Stimulated activated CD4-positive, alpha-beta T cell treated with anti-CD3 and anti-CD28 coated beads, Interleukin-2, amount 100 ng/mL, for 48 hours (primary cell): ENCODE measurements at regions not wholly inside any gene's neighbourhood (a gene's known extent, or its start where the extent isn't known, plus 50 kb on each side); places are given as distances from the start of the nearest gene placed in this dataset.
"Not testable (repeated sequence)": the region's sequence is repeated elsewhere in the genome, so short reads cannot be mapped to it uniquely, and the experiment has no call there.

Experiments
- DNase-seq, 2 donors: peaks; one replicate each; pipeline ENCODE4 v3.0.0-alpha.2; 2020

DNA sequence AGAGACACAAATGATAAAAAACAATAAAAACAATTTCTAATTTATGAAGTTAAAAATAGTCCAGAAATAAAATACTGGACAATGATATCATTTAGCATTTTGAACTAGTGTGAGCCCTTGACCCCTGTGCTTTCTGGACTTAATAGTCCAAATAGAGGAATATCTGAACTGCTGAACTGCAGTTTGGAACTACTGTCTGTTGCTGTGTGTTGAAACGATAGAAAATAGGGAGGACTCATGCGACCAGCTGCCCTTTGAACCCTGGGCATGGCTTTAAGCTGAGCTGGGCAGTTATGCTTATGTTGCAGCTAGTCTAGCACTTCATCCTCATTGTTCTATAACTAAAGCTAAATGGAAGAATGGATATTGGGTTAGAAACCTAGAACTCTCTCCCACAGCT lies 99.5 kb downstream of the FMR1NB start:
- no peak for DNase-seq

DNA sequence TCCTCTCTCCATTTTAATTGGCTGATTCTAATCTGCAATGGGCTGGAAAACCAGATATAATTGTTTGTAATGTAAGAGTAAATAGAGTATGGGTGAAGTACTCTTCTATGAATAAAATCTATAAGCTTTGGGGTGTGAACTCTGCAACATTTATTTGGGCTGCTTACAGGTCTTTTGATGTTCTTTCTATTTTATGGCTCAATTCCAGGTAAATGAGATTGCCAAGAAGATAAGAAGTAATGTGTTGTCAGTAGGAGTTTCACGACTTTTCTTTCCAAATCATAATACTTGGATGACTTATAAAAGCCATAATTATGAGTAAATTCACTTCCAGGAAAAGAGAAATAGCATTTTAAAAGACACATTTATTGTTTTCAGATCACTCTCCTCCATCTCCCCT lies 103.5 kb downstream of the FMR1NB start:
- no peak for DNase-seq

DNA sequence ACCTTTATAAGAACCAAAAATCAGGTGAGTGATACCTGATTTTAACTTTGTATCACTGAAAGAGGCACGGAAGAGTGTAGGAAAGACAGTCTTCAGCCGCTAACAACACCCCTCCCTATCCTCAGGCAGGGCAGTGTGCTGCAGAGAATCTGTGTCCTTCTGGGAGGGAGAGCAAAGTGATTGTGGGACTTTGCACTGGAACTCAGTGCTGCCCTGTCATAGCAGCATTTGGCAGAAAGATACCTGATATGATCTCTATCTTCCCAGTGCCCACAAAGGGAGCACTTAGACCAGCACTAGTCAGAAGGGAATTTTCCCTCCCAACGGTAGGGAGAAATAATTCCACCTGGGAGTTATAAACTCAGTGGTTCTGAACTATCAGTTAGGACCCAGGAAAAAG lies 139.0 kb downstream of the FMR1NB start:
- no peak for DNase-seq

DNA sequence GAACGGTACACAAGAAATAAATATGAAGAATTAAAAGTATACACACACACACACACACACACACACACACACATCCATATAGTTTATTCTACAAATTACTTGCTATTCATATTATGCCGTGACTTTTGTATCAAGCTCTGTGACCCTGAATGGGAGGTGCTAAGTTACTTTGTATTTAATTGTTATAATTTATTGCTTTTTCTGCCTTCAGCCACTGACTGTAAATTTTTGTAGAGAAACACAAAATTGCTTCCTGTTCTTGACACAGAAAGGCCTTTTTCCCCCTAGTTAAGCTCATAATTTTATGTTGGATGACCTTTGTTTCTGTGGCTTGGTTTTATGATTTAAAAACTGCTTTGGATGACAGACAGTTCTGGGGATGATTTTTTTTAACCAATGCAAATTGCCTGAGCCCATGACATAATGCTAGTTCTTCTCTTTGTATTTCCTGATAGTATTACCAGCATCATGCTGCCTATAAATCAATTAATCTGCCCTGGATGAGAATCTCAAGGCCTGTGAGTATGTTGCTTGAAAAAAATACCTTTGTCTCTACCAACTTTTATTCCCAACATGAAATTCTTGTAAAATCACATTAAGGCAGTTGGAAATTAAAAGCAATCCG lies 140.0 kb downstream of the FMR1NB start:
- DNase-seq = no peak

DNA sequence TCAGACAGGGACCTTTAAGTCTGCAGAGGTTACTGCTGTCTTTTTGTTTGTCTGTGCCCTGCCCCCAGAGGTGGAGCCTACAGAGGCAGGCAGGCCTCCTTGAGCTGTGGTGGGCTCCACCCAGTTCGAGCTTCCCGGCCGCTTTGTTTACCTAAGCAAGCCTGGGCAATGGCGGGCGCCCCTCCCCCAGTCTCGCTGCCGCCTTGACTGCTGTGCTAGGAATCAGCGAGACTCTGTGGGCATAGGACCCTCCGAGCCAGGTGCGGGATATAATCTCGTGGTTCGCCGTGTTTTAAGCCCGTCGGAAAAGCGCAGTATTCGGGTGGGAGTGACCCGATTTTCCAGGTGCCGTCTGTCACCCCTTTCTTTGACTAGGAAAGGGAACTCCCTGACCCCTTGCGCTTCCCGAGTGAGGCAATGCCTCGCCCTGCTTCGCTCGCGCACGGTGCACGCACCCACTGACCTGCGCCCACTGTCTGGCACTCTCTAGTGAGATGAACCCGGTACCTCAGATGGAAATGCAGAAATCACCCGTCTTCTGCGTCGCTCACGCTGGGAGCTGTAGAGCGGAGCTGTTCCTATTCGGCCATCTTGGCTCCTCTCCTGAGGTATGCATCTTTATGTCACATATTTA lies 147.9 kb downstream of the FMR1NB start:
- not testable (repeated sequence) for DNase-seq

DNA sequence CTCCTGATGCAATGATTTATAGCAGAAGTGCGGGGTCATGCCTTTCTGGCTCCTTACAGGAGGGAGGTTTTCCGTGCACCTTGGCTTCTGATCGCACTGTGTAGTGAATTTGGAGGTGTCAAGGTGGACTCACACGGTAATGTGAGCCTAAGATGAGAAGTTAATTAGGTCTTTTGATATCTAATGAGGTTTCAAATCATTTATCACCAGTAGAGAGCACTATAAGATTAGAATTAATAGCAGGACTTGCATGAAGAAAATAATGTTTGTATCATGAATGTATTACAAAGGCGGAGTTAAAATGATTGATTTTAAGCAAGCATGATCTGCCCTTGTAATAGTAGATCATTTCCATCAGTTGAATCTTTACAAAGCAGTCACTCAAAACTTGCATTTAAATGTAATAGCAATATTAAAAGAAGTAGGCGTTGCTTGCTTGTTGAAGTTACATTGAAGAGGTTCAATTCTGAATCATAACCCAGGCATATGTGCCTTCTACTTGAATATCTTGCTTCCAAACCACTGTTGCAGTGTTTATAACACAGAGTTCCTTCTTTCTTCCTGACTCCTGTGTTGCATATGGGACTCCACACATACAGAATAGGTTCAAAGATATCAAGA lies 152.1 kb downstream of the FMR1NB start:
- DNase-seq = no peak

DNA sequence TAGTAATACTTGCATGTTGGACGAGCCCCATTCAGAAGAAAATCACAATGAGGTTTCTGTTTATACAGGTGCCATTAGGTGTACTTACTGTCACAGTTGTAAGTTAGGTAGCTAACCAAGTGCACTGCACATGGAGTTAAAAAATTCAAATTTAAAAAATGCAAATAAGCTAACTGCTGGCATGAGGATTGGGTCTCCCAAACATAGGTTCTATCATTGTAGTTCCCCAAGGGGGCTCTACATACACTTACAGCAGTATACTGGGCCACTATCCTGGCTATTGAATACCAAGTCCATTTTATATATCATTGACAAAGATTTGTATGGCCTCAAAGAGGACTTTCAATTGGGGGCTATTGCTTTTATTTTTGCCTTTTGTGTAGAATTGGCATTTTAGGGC lies 153.4 kb downstream of the FMR1NB start:
- no peak for DNase-seq

DNA sequence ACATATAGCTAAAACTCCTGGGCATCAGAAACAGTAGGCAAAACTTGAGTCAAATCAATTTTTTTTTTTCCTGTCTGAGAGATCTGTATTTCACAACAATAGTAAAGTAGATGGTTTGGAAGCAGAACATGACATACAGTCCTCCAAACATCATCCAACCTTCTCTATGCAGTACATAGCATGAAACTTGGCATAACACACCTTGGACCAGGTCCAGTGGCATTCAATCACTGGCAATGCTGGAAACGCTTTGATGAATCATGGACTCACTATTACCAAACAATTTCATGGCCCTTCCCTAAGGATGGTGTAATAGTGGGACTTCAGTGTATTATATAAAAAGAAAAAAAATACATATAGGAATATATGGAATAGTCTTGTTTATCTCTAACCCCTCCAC lies 154.6 kb downstream of the FMR1NB start:
- DNase-seq = no peak

DNA sequence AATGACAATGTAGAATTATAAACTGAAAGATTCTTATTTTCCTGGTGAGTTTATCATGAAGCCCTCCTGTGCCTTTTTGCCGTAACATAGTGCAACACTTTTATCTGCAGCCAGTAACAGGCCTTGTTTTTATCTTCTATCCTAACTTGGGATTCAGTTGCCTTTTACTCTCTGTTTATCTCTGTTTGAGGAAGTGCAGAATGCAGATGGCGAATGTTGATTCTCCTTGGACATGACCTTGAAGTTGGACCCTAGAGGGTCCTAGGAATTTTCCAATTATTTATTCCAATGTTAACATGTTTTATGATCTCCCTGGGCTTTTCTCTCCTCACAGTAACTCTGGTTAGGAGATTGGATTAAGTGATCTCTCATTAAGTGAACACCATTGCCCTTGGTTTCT lies 165.0 kb downstream of the FMR1NB start:
- DNase-seq = no peak

DNA sequence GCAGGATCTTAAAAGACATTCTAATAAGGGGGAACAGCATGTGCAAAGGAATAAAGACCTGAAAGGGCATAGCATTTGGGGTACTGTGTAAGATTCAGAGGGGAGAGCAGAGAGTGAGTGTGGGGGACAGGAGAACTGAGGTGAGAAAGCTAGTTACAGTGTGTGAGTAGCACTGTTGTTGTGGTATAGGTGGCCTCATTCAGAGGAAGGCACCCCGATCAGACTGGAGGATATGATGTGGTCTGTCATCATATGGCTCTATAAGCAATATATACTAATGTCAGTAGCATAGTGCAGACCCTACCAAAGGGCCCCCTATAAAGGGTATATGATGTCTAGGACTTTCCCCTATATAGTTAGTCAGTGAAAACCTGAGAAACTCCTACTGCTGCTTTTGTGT lies 175.8 kb downstream of the FMR1NB start:
- DNase-seq = no peak

DNA sequence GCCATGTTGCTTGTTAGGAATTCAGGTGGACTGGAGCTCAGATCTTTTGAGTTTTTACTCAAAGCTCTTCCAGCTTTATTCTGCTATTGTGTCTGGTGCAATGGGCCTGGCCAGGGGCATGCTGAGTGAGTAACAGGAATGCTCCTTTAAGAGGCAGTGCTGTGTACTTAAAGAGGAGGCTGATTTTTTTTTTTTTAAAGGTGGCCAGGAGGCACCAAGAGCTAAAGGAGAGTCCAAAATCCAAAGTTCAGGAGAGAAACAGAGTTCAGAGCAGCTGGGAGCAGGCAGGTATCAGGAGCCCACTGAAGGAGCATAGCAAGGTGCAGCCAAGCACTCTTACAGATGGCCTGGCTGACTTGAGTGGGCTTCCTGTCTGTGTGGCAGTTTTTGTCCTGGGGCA lies 178.7 kb downstream of the FMR1NB start:
- no peak for DNase-seq

DNA sequence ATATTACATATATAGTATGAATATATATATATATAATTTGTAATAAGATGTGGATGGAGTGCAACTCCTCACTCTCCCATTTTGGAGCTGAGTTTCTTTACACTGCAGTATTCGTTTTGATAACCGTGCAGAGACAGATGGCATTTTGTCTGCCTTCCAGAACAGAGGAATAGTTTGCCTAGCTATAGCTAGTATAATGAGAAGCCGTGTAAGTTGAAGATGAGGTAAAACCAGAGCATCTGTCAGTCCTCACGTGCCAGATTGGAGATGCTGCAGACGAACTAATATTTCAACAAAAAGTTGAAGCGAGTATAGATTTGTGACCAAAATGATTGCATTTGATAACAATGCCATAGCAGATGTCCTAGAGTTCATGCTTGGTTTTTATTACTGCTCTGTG lies 180.6 kb downstream of the FMR1NB start:
- DNase-seq = no peak

DNA sequence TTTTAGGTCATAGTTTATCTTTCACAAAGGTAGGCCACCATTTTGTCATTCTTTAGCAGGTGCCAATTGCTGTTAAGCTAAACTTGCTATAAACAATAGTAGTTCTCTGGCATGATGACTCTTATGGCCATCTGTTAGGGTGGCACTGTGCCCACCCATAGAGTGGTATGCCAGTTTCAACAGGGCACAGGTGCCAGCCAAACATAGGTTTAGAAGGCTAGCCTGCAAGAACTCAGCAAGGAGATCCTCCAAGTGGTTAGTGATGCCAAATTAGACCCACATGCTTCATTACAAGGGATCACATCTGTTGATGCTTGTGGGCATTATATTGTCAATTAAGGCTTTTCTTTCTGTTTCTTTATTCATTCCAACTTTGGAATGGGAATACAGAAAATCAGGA lies 204.5 kb downstream of the FMR1NB start:
- no peak for DNase-seq

DNA sequence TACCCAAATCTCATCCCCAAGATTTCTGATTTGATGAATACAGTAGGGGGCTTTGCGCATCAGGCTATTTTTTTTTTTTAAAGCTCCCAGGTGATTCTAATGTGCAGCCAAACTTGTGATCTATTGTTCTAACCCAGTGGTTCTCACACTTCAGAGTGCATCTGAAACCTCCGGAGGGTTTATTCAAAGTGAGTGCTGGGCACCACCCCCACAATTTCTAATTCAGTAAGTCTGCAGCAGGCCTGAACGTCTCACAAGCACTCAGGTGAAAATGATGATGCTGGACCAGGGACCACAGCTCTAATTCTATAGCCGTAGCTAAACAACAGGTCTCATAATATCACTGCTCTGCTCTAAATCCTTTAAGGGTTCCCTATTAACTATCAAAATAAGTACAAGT lies 211.4 kb downstream of the FMR1NB start:
- DNase-seq = no peak

DNA sequence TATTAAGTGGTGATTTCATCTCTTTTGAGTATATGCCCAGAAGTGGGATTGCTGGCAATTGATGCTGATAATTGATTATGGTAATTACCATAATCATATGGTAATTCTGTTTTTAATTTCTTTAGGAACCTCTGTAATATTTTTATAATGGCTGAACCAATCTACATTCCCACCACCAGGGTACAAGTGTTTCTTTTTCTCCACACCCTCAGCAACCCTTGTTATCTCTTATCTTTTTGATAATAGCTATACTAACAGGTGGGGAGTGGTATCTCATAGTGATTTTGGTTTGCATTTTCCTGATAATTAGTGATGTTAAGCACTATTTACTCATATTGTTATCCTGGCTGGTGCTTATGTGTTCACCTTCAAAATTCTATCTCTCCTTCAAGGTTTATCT lies 212.6 kb downstream of the FMR1NB start:
- no peak for DNase-seq

DNA sequence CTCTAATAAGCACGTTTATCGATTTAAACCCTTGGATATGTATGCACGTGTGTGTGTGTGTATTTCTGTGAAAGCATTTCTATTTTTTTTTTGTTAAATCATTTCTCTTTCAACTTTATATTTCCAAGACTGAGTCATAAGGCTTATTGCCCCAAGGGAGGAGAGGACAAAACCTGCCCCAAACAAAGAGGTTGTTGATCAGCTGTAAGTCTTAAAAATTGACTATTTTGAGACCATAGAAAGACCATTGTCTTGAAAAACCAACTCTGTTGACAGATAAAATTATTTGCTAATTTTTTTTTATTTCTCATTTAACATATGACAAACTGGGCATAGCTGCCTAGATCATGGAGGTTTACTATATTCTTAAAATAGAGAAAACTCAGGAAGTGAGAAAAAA lies 222.4 kb downstream of the FMR1NB start:
- DNase-seq = no peak

DNA sequence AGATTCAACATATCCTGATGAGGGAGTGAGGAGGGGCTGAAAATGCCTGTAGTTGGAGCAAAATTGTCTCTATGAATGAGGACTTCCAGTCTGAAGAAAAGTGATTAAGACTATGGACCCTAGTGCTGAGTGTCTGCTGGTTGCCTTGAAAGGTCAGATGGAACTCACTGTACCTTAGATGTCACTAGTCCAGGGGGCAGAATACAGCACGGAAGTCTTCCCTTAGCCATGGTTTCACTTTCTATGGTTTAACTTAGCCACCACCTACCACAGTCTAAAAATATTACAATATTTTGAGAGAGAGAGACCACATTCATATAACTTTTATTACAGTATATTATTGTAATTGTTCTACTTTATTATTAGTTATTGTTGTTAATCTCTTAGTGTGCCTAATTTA lies 223.1 kb downstream of the FMR1NB start:
- DNase-seq = no peak

DNA sequence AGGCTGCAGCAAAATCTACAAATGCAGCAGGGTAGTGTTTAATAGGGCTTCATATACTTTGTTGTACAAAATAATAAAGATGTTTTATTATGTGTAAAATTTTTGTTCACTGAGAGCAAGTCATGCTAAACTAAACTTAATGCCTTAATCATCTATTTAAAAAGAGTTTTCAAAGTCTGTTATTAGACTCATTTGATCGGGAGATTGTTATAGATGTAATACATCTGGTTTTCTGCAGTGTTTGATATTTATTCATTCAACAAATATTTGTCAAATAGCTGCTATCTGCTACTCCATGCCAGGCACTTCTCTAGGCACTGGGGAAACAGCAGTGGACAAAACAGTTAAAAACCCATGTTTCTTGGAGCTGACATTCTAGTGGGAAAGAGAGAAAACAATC lies 233.6 kb downstream of the FMR1NB start:
- no peak for DNase-seq

DNA sequence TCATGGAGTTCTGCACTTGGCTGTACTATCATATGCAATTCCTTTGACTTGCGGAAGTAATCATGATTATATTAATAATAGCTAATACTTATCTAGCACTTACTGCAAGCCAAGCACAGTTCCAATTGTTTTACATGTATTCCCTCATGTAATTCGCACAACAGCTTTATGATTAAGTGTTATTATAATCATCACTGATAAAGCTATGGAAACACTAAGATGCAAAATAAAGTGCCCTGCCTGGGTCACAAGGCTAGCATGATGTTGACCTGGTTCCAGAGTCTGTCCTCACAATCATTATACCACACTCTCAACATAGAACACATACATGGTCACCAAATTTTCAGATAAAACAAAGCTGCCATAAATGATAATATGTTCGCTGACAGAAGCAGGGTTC lies 234.6 kb downstream of the FMR1NB start:
- no peak for DNase-seq

DNA sequence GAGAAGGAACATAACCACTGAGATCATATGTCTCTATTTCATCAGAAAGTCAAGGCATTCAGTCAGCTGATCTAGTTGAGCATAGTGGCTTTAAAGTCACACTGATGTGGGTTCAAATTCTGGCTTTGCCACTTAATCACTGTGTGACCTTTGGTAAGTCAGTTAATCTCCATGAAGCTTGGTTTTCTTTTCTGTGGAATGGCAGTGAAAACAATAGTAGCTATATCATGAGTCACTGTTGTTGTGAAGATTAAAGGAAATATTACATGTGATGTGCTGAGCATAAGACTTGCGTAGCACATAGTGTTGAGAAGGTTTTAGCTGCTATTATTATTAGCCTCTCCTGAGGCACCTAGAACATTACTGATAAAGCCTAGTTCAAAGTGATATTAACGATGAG lies 242.2 kb downstream of the FMR1NB start:
- no peak for DNase-seq

DNA sequence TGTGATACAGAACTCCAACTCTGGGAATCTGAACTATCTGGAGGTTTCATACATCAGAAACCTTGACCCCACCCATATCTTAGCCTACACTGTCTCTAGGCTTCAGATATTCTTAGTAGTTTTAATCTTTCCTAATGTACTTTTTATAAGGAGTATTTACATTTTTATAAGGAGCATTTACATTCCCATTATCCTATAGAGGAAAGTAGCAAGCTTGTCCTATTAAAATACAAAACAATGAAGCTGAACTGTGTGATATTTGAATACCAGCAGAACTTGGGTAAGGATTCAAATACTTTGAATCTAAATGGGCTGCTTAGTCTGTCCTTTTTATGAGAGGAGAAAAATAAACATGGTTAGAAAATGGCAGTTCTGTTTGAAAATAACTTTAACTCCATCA lies 247.4 kb downstream of the FMR1NB start:
- no peak for DNase-seq

DNA sequence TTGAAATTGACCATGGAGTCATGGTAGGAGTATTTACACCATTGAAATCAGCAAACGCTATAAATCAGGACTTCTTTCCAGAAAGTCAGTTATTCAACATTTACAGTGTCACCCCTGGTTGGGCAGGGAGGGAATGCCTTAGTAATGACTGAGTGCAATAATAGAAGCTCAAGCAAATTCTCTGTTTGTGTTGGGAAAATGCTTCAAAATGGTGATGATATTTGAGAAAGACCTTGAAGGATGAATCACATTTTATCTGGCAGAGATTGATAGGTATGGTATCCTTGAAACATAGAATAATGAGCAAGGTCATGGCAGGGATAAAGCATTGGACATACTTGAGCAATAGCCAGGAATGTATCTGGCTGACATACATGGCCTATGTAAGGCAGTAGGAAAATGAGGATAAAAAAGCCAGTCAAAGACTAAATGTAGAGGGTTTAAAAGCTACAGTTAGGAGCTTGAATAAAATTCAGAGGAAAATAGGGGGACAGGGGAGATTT lies 248.7 kb downstream of the FMR1NB start:
- no peak for DNase-seq

DNA sequence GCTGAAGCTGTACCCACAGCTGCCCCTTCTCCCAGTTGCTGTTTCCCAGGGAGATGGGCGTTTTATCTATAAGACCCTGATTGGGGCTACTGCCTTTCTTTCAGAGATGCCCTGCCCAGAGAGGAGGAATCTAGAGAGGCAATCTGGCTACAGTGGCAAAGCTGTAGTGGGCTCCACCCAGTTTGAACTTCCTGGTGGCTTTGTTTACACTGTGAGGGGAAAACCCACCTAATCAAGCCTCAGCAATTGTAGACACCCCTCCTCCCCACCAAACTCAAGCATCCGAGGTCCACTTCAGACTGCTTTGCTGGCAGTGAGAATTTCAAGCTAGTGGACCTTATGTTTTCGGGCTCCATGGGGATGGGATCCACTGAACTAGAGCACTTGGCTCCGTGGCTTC lies 240.4 kb upstream of the AFF2 start:
- no peak for DNase-seq

DNA sequence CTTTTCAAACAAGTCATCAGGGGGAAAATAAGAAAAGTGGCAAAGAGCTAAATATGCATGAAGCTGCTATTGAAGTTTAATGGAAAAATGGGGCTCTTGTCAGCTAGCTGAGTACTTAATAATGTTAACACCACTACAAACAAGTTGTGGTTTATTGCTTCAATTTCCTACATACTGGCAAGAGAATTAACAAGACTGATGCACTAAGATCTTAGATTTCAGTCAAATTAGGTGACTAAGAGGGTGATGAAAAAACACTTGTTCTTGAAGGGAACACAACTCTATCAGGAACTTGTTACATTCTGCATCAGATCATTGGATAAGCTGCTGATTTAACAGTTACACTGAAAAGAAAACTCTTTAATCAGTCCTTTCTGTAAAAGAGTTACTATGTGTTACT lies 234.6 kb upstream of the AFF2 start:
- no peak for DNase-seq

DNA sequence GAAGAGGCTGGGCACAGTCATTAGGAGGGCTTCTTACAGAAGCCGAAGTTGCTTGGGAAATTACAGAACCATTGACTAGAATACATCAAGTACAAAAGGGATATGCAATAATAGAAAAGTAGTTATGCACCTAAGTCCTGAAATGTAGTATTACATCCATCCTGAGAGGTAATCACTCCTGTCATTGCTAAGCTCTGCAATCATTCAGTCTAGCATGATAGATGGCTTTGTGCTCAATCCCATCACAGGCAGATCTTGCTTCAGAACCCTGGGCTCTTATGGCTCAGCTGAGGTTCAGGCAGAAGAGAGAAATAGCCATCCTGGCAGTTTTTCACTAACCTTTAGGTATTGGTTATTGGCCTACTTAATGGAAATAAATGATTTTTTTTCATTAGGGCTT lies 231.7 kb upstream of the AFF2 start:
- no peak for DNase-seq
